GM23248 (cell line): ENCODE measurements at regions not wholly inside any gene's neighbourhood (a gene's known extent, or its start where the extent isn't known, plus 50 kb on each side); places are given as distances from the start of the nearest gene placed in this dataset.

Experiments used
- EZH2 ChIP-seq: fragments of 200-600 bp; sonication (generic); IDR thresholded peaks from 2 replicates; pipeline ENCODE4 v1.6.1; 2018; ENCODE audit warnings: antibody characterized with exemption, mild to moderate bottlenecking; ENCODE audit not compliant: insufficient read depth, poor library complexity, severe bottlenecking
- EZH2phosphoT487 ChIP-seq: fragments of 200-600 bp; sonication (generic); IDR thresholded peaks from 2 replicates; pipeline ENCODE4 v1.6.1; 2018; ENCODE audit warnings: antibody characterized with exemption, moderate library complexity, mild to moderate bottlenecking, low read depth; ENCODE audit not compliant: insufficient read depth

GRCh38 chr10:11691319-11691755 lies 50.8 kb upstream of the ECHDC3 start:
- TF ChIP-seq EZH2 (no peak), EZH2phosphoT487 (no peak)
